ENCODE measurements at regions not wholly inside any gene's neighbourhood (a gene's known extent, or its start where the extent isn't known, plus 50 kb on each side); places are given as distances from the start of the nearest gene placed in this dataset.

GRCh38 chr6:164520916-164521315, 788.5 kb downstream of the C6orf118 start:
- no peak for DNase-seq (ENCODE audit: low read depth in 3 of 3, low spot score in 2 of 3)

GRCh38 chr6:164507206-164507940, 802.0 kb downstream of the C6orf118 start:
- DNase-seq (ENCODE audit: low read depth in 3 of 3, low spot score in 2 of 3), result peak in 2 of 3 donors; percentile 36 to 44

GRCh38 chr6:164505425-164505824, 804.0 kb downstream of the C6orf118 start:
- no peak for DNase-seq (ENCODE audit: low read depth in 3 of 3, low spot score in 2 of 3)

GRCh38 chr6:164502833-164503232, 806.6 kb downstream of the C6orf118 start:
- DNase-seq (ENCODE audit: low read depth in 3 of 3, low spot score in 2 of 3), result peak in 1 of 3 donors; percentile 6

- no peak for DNase-seq (ENCODE audit: low read depth in 3 of 3, low spot score in 2 of 3)
These were observed 813.4 kb downstream of the C6orf118 start for GRCh38 chr6:164495882-164496495.

GRCh38 chr6:164478426-164478825, 831.0 kb downstream of the C6orf118 start:
- no peak for DNase-seq (ENCODE audit: low read depth in 3 of 3, low spot score in 2 of 3)

- DNase-seq (ENCODE audit: low read depth in 3 of 3, low spot score in 2 of 3), result no peak
These were observed 831.6 kb downstream of the C6orf118 start for GRCh38 chr6:164477790-164478189.

- DNase-seq (ENCODE audit: low read depth in 3 of 3, low spot score in 2 of 3), result no peak
These were observed 832.3 kb downstream of the C6orf118 start for GRCh38 chr6:164477101-164477500.

- DNase-seq (ENCODE audit: low read depth in 3 of 3, low spot score in 2 of 3), result no peak
These were observed 840.0 kb downstream of the C6orf118 start for GRCh38 chr6:164469276-164469949.

GRCh38 chr6:164455835-164456234, 853.6 kb downstream of the C6orf118 start:
- DNase-seq (ENCODE audit: low read depth in 3 of 3, low spot score in 2 of 3), result no peak

- DNase-seq (ENCODE audit: low read depth in 3 of 3, low spot score in 2 of 3), result no peak
These were observed 855.6 kb downstream of the C6orf118 start for GRCh38 chr6:164453835-164454234.

GRCh38 chr6:164442572-164442971, 866.8 kb downstream of the C6orf118 start:
- no peak for DNase-seq (ENCODE audit: low read depth in 3 of 3, low spot score in 2 of 3)

GRCh38 chr6:164439331-164439730, 870.1 kb downstream of the C6orf118 start:
- no peak for DNase-seq (ENCODE audit: low read depth in 3 of 3, low spot score in 2 of 3)

- DNase-seq (ENCODE audit: low read depth in 3 of 3, low spot score in 2 of 3), result no peak
These were observed 872.4 kb downstream of the C6orf118 start for GRCh38 chr6:164436976-164437375.

- no peak for DNase-seq (ENCODE audit: low read depth in 3 of 3, low spot score in 2 of 3)
These were observed 881.5 kb downstream of the C6orf118 start for GRCh38 chr6:164427728-164428402.

- no peak for DNase-seq (ENCODE audit: low read depth in 3 of 3, low spot score in 2 of 3)
These were observed 884.9 kb downstream of the C6orf118 start for GRCh38 chr6:164424489-164424888.

- no peak for DNase-seq (ENCODE audit: low read depth in 3 of 3, low spot score in 2 of 3)
These were observed 890.3 kb downstream of the C6orf118 start for GRCh38 chr6:164419099-164419498.

- no peak for DNase-seq (ENCODE audit: low read depth in 3 of 3, low spot score in 2 of 3)
These were observed 891.2 kb downstream of the C6orf118 start for GRCh38 chr6:164418262-164418588.

GRCh38 chr6:164417537-164418261, 891.7 kb downstream of the C6orf118 start:
- no peak for DNase-seq (ENCODE audit: low read depth in 3 of 3, low spot score in 2 of 3)

- DNase-seq (ENCODE audit: low read depth in 3 of 3, low spot score in 2 of 3), result no peak
These were observed 893.4 kb downstream of the C6orf118 start for GRCh38 chr6:164415832-164416563.

Measured in right renal cortex interstitium (tissue), 3 donors.